Activated T-cell treated with anti-CD3 and anti-CD28 coated beads, Interleukin-2, amount 50 U/mL, for 4 hours (primary cell): ENCODE measurements at regions not wholly inside any gene's neighbourhood (a gene's known extent, or its start where the extent isn't known, plus 50 kb on each side); places are given as distances from the start of the nearest gene placed in this dataset.

Experiments used
- ATAC-seq, 2 donors: fragments of 200-7000 bp; cut with Tn5 transposase; one replicate each; pipeline ENCODE4 v1.10.0; 2021
- DNase-seq: peaks from one replicate; pipeline ENCODE4 v3.0.0-alpha.2; 2020
- H3K27me3 Mint-ChIP-seq: one replicate; pipeline ENCODE4 v1.8.0; 2021; ENCODE audit warnings: low read depth, mixed read lengths
- H3K36me3 Mint-ChIP-seq: one replicate; pipeline ENCODE4 v1.8.0; 2022; ENCODE audit warnings: mixed read lengths; ENCODE audit not compliant: insufficient read depth
- H3K4me1 Mint-ChIP-seq: one replicate; pipeline ENCODE4 v1.8.0; 2021; ENCODE audit warnings: low read depth, mixed read lengths
- H3K4me3 Mint-ChIP-seq: one replicate; pipeline ENCODE4 v1.8.0; 2021; ENCODE audit warnings: mild to moderate bottlenecking, moderate library complexity, mixed read lengths
- H3K9me3 Mint-ChIP-seq: one replicate; pipeline ENCODE4 v1.8.0; 2021; ENCODE audit warnings: mixed read lengths

GRCh38 chr15:69903470-69904469 is 193.9 kb downstream of the TLE3 start:
- Mint-ChIP-seq H3K9me3 (no peaks in the 10 kb centered on the region), H3K27me3 (no peaks in the 10 kb centered on the region), H3K4me3 (no peak overlapping the region), H3K4me1 (no peaks in the 10 kb centered on the region), H3K36me3 (no peaks in the 10 kb centered on the region)
- ATAC-seq = no peak
- no peak for DNase-seq

GRCh38 chr15:69906256-69907185 is 191.2 kb downstream of the TLE3 start:
- no peak overlapping the region for H3K4me3 Mint-ChIP-seq
- H3K27me3 Mint-ChIP-seq = no peaks in the 10 kb centered on the region
- H3K9me3 Mint-ChIP-seq = no peaks in the 10 kb centered on the region
- H3K4me1 Mint-ChIP-seq = no peaks in the 10 kb centered on the region
- DNase-seq (no peak), ATAC-seq (no peak)
- H3K36me3 Mint-ChIP-seq = no peaks in the 10 kb centered on the region

- H3K9me3 Mint-ChIP-seq = no peaks in the 10 kb centered on the region
- ATAC-seq = no peak
- no peaks in the 10 kb centered on the region for H3K4me1 Mint-ChIP-seq
- DNase-seq = no peak
- no peaks in the 10 kb centered on the region for H3K36me3 Mint-ChIP-seq
- H3K27me3 Mint-ChIP-seq = no peaks in the 10 kb centered on the region
- no peak overlapping the region for H3K4me3 Mint-ChIP-seq
Measured at GRCh38 chr15:69908060-69908459, 189.7 kb downstream of the TLE3 start.

- Mint-ChIP-seq H3K4me1 (no peaks in the 10 kb centered on the region), H3K36me3 (no peaks in the 10 kb centered on the region), H3K27me3 (no peaks in the 10 kb centered on the region), H3K4me3 (no peak overlapping the region), H3K9me3 (no peaks in the 10 kb centered on the region)
- DNase-seq (no peak), ATAC-seq (no peak)
Measured at GRCh38 chr15:69908590-69909420, 188.9 kb downstream of the TLE3 start.

GRCh38 chr15:69909719-69910444 is 187.8 kb downstream of the TLE3 start:
- no peak overlapping the region for H3K4me3 Mint-ChIP-seq
- H3K27me3 Mint-ChIP-seq = no peaks in the 10 kb centered on the region
- H3K36me3 Mint-ChIP-seq = no peaks in the 10 kb centered on the region
- DNase-seq (no peak), ATAC-seq (no peak)
- no peaks in the 10 kb centered on the region for H3K4me1 Mint-ChIP-seq
- H3K9me3 Mint-ChIP-seq = no peaks in the 10 kb centered on the region

GRCh38 chr15:69910514-69910913 is 187.2 kb downstream of the TLE3 start:
- ATAC-seq (no peak), DNase-seq (no peak)
- Mint-ChIP-seq H3K4me3 (no peak overlapping the region), H3K36me3 (no peaks in the 10 kb centered on the region), H3K27me3 (no peaks in the 10 kb centered on the region), H3K9me3 (no peaks in the 10 kb centered on the region), H3K4me1 (no peaks in the 10 kb centered on the region)

GRCh38 chr15:69912116-69912515 is 185.6 kb downstream of the TLE3 start:
- Mint-ChIP-seq H3K9me3 (no peaks in the 10 kb centered on the region), H3K27me3 (no peaks in the 10 kb centered on the region), H3K4me1 (no peaks in the 10 kb centered on the region), H3K36me3 (no peaks in the 10 kb centered on the region), H3K4me3 (no peak overlapping the region)
- no peak for ATAC-seq
- no peak for DNase-seq

GRCh38 chr15:69914040-69914439 is 183.7 kb downstream of the TLE3 start:
- no peaks in the 10 kb centered on the region for H3K36me3 Mint-ChIP-seq
- no peak for ATAC-seq
- no peaks in the 10 kb centered on the region for H3K27me3 Mint-ChIP-seq
- no peaks in the 10 kb centered on the region for H3K4me1 Mint-ChIP-seq
- H3K9me3 Mint-ChIP-seq = no peaks in the 10 kb centered on the region
- no peak overlapping the region for H3K4me3 Mint-ChIP-seq
- no peak for DNase-seq

GRCh38 chr15:69914960-69915359 is 182.8 kb downstream of the TLE3 start:
- Mint-ChIP-seq H3K36me3 (no peaks in the 10 kb centered on the region), H3K27me3 (no peaks in the 10 kb centered on the region), H3K4me3 (no peak overlapping the region), H3K9me3 (no peaks in the 10 kb centered on the region), H3K4me1 (no peaks in the 10 kb centered on the region)
- ATAC-seq (no peak), DNase-seq (no peak)

GRCh38 chr15:69916169-69916785 is 181.4 kb downstream of the TLE3 start:
- Mint-ChIP-seq H3K36me3 (no peaks in the 10 kb centered on the region), H3K9me3 (no peaks in the 10 kb centered on the region), H3K4me1 (no peaks in the 10 kb centered on the region), H3K27me3 (no peaks in the 10 kb centered on the region), H3K4me3 (no peak overlapping the region)
- ATAC-seq (no peak), DNase-seq (no peak)

- H3K4me3 Mint-ChIP-seq = no peak overlapping the region
- DNase-seq (no peak), ATAC-seq (no peak)
- H3K9me3 Mint-ChIP-seq = no peaks in the 10 kb centered on the region
- no peaks in the 10 kb centered on the region for H3K27me3 Mint-ChIP-seq
- no peaks in the 10 kb centered on the region for H3K4me1 Mint-ChIP-seq
- H3K36me3 Mint-ChIP-seq = no peaks in the 10 kb centered on the region
Measured at GRCh38 chr15:69917056-69917455, 180.7 kb downstream of the TLE3 start.

GRCh38 chr15:69919816-69920215 is 177.9 kb downstream of the TLE3 start:
- DNase-seq (no peak), ATAC-seq (no peak)
- H3K9me3 Mint-ChIP-seq = peaks cover 15% of the 10 kb centered on the region
- H3K27me3 Mint-ChIP-seq = no peaks in the 10 kb centered on the region
- H3K36me3 Mint-ChIP-seq = peaks cover 6% of the 10 kb centered on the region
- no peak overlapping the region for H3K4me3 Mint-ChIP-seq
- no peaks in the 10 kb centered on the region for H3K4me1 Mint-ChIP-seq

- H3K4me1 Mint-ChIP-seq = no peaks in the 10 kb centered on the region
- H3K4me3 Mint-ChIP-seq = no peak overlapping the region
- no peaks in the 10 kb centered on the region for H3K27me3 Mint-ChIP-seq
- ATAC-seq (no peak), DNase-seq (no peak)
- peaks cover 6% of the 10 kb centered on the region for H3K36me3 Mint-ChIP-seq
- H3K9me3 Mint-ChIP-seq = peaks cover 19% of the 10 kb centered on the region
Measured at GRCh38 chr15:69920221-69920620, 177.5 kb downstream of the TLE3 start.
